ENCODE measurements at regions not wholly inside any gene's neighbourhood (a gene's known extent, or its start where the extent isn't known, plus 50 kb on each side); places are given as distances from the start of the nearest gene placed in this dataset.
"Not testable (repeated sequence)": the region's sequence is repeated elsewhere in the genome, so short reads cannot be mapped to it uniquely, and the experiment has no call there.

GRCh38 chr6:140785926-140786325 is 1346.8 kb upstream of the GJE1 start:
- DNase-seq (ENCODE audit: low read depth in 1 of 2, low spot score in 1 of 2) = no peak

- DNase-seq (ENCODE audit: low read depth in 1 of 2, low spot score in 1 of 2) = no peak
These were observed 1348.2 kb upstream of the GJE1 start for GRCh38 chr6:140784573-140784972.

GRCh38 chr6:140783504-140783903 is 1349.2 kb upstream of the GJE1 start:
- DNase-seq (ENCODE audit: low read depth in 1 of 2, low spot score in 1 of 2) = not testable (repeated sequence)

GRCh38 chr6:140782941-140783340 is 1349.8 kb upstream of the GJE1 start:
- DNase-seq (ENCODE audit: low read depth in 1 of 2, low spot score in 1 of 2) = no peak

- no peak for DNase-seq (ENCODE audit: low read depth in 1 of 2, low spot score in 1 of 2)
These were observed 1352.6 kb upstream of the GJE1 start for GRCh38 chr6:140779991-140780596.

- no peak for DNase-seq (ENCODE audit: low read depth in 1 of 2, low spot score in 1 of 2)
These were observed 1353.4 kb upstream of the GJE1 start for GRCh38 chr6:140779341-140779740.

GRCh38 chr6:140777780-140778179 is 1354.9 kb upstream of the GJE1 start:
- no peak for DNase-seq (ENCODE audit: low read depth in 1 of 2, low spot score in 1 of 2)

GRCh38 chr6:140775061-140775460 is 1357.7 kb upstream of the GJE1 start:
- no peak for DNase-seq (ENCODE audit: low read depth in 1 of 2, low spot score in 1 of 2)

GRCh38 chr6:140774080-140774505 is 1358.6 kb upstream of the GJE1 start:
- DNase-seq (ENCODE audit: low read depth in 1 of 2, low spot score in 1 of 2) = no peak

GRCh38 chr6:140773276-140773675 is 1359.4 kb upstream of the GJE1 start:
- DNase-seq (ENCODE audit: low read depth in 1 of 2, low spot score in 1 of 2) = no peak

- DNase-seq (ENCODE audit: low read depth in 1 of 2, low spot score in 1 of 2) = no peak
These were observed 1360.1 kb upstream of the GJE1 start for GRCh38 chr6:140772576-140772975.

- no peak for DNase-seq (ENCODE audit: low read depth in 1 of 2, low spot score in 1 of 2)
These were observed 1364.6 kb upstream of the GJE1 start for GRCh38 chr6:140768133-140768532.

- no peak for DNase-seq (ENCODE audit: low read depth in 1 of 2, low spot score in 1 of 2)
These were observed 1365.7 kb upstream of the GJE1 start for GRCh38 chr6:140766999-140767398.

- no peak for DNase-seq (ENCODE audit: low read depth in 1 of 2, low spot score in 1 of 2)
These were observed 1374.4 kb upstream of the GJE1 start for GRCh38 chr6:140758169-140758877.

- DNase-seq (ENCODE audit: low read depth in 1 of 2, low spot score in 1 of 2) = no peak
These were observed 1377.8 kb upstream of the CITED2 start for GRCh38 chr6:140752234-140752633.

GRCh38 chr6:140747114-140747513 is 1372.7 kb upstream of the CITED2 start:
- no peak for DNase-seq (ENCODE audit: low read depth in 1 of 2, low spot score in 1 of 2)

- DNase-seq (ENCODE audit: low read depth in 1 of 2, low spot score in 1 of 2) = no peak
These were observed 1370.3 kb upstream of the CITED2 start for GRCh38 chr6:140744659-140745320.

GRCh38 chr6:140736231-140736630 is 1361.8 kb upstream of the CITED2 start:
- no peak for DNase-seq (ENCODE audit: low read depth in 1 of 2, low spot score in 1 of 2)

GRCh38 chr6:140732991-140733390 is 1358.5 kb upstream of the CITED2 start:
- no peak for DNase-seq (ENCODE audit: low read depth in 1 of 2, low spot score in 1 of 2)

- DNase-seq (ENCODE audit: low read depth in 1 of 2, low spot score in 1 of 2) = no peak
These were observed 1357.7 kb upstream of the CITED2 start for GRCh38 chr6:140732155-140732554.

GRCh38 chr6:140731741-140732140 is 1357.3 kb upstream of the CITED2 start:
- DNase-seq (ENCODE audit: low read depth in 1 of 2, low spot score in 1 of 2) = no peak

- no peak for DNase-seq (ENCODE audit: low read depth in 1 of 2, low spot score in 1 of 2)
These were observed 1355.1 kb upstream of the CITED2 start for GRCh38 chr6:140729521-140729920.

Measured in activated CD4-positive, alpha-beta T cell treated with anti-CD3 and anti-CD28 coated beads, Interleukin-2, amount 50 U/mL, for 24 hours (primary cell).